Esophagus muscularis mucosa (tissue), 4 donors: ENCODE measurements at regions not wholly inside any gene's neighbourhood (a gene's known extent, or its start where the extent isn't known, plus 50 kb on each side); places are given as distances from the start of the nearest gene placed in this dataset.

Source experiments
- DNase-seq: peaks from one replicate; pipeline ENCODE4 v3.0.0-alpha.2; 2017; ENCODE audit errors: extremely low spot score
- H3K27ac ChIP-seq, 4 donors: fragments of 200-600 bp; sonication (generic); replicated peaks in 1 of 4; 1 replicate in 3 of 4; 2 replicates in 1 of 4; pipeline ENCODE4 v1.5.1; 2016 to 2019; ENCODE audit warnings: mild to moderate bottlenecking in 1 of 4
- H3K27me3 ChIP-seq, 4 donors: fragments of 200-600 bp; sonication (generic); one replicate each; pipeline versions ENCODE4 v1.5.1 to v1.6.0; 2016 to 2019
- H3K36me3 ChIP-seq, 4 donors: fragments of 200-600 bp; sonication (generic); one replicate each; pipeline ENCODE4 v1.5.1; 2016 to 2019
- H3K4me1 ChIP-seq, 4 donors: fragments of 200-600 bp; sonication (generic); one replicate each; pipeline ENCODE4 v1.5.1; 2016 to 2019
- H3K4me3 ChIP-seq, 4 donors: fragments of 200-600 bp; sonication (generic); 1 replicate in 2 of 4; 2 replicates in 2 of 4; pipeline ENCODE4 v1.5.1; 2016 to 2019; ENCODE audit warnings: mild to moderate bottlenecking in 4 of 4, moderate library complexity in 1 of 4
- H3K9me3 ChIP-seq, 4 donors: fragments of 200-600 bp; sonication (generic); 1 replicate in 3 of 4; 2 replicates in 1 of 4; pipeline ENCODE4 v1.5.1; 2016 to 2019
- EP300 ChIP-seq: sonication (generic); formaldehyde crosslinking; IDR thresholded peaks from one replicate; pipeline ENCODE4 v1.6.1; 2017; ENCODE audit warnings: antibody characterized with exemption
- POLR2A ChIP-seq: fragments of 450-650 bp; IDR thresholded peaks from one replicate; pipeline ENCODE4 v1.6.1; 2017; ENCODE audit warnings: antibody characterized with exemption, moderate library complexity, mild to moderate bottlenecking, low read depth
- POLR2AphosphoS5 ChIP-seq, 2 donors: sonication (generic); formaldehyde crosslinking; IDR thresholded peaks; one replicate each; pipeline ENCODE4 v1.6.1; 2017; ENCODE audit warnings: antibody characterized with exemption in 2 of 2
- WGBS: methylation state at CpG from one replicate; pipeline ENCODE4 v1.1.5; 2018; 5-methylcytosine and 5-hydroxymethylcytosine counted together
- intact Hi-C: fragments of 100-400 bp; cut with DNase I; formaldehyde crosslinking; loops from one replicate; pipeline ENCODE4 v1.15.1; 2023
- TF ChIP-seq, protein P1 (sequence below), 3 experiments: fragments of 200-600 bp in 2 of 3; fragments of 450-650 bp in 1 of 3; sonication (generic) in 2 of 3; IDR thresholded peaks; one replicate each; pipeline ENCODE4 v1.5.1; 2017 to 2019; ENCODE audit warnings: antibody characterized with exemption in 3 of 3, mild to moderate bottlenecking in 2 of 3, moderate library complexity in 1 of 3

DNA sequence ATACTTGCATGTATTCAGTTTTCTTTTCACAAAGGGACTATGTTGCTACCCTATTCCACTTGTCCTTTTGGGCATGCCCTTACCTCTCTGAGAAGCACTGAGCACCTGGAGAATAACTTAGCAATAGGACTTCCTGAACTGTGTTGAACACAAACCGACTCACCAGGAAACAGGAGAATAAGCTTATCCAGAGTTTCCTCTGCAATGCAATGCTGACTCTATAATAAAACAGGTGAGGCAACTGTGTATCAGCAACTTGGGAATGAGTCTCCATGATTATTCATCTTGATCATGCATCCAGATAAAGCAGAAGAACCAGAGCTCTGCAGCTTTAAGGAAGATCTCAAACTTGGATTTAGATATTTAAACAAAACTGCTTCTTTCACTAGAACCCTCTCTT lies 806.5 kb downstream of the IGSF11 start:
- TF ChIP-seq, protein P1, sequence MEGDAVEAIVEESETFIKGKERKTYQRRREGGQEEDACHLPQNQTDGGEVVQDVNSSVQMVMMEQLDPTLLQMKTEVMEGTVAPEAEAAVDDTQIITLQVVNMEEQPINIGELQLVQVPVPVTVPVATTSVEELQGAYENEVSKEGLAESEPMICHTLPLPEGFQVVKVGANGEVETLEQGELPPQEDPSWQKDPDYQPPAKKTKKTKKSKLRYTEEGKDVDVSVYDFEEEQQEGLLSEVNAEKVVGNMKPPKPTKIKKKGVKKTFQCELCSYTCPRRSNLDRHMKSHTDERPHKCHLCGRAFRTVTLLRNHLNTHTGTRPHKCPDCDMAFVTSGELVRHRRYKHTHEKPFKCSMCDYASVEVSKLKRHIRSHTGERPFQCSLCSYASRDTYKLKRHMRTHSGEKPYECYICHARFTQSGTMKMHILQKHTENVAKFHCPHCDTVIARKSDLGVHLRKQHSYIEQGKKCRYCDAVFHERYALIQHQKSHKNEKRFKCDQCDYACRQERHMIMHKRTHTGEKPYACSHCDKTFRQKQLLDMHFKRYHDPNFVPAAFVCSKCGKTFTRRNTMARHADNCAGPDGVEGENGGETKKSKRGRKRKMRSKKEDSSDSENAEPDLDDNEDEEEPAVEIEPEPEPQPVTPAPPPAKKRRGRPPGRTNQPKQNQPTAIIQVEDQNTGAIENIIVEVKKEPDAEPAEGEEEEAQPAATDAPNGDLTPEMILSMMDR (IDR thresholded peaks at IDR 0.05): no peak
- H3K4me1 ChIP-seq: no peaks in the 10 kb centered on the region
- no peak overlapping the region for H3K4me3 ChIP-seq
- WGBS: 68% methylated on average over 1 of the region's 1 CpG
- intact Hi-C loops: no loop called here
- H3K27ac ChIP-seq: no peak overlapping the region
- no peak for DNase-seq
- H3K27me3 ChIP-seq: no peaks in the 10 kb centered on the region
- no peaks in the 10 kb centered on the region for H3K36me3 ChIP-seq
- H3K9me3 ChIP-seq: no peaks in the 10 kb centered on the region

DNA sequence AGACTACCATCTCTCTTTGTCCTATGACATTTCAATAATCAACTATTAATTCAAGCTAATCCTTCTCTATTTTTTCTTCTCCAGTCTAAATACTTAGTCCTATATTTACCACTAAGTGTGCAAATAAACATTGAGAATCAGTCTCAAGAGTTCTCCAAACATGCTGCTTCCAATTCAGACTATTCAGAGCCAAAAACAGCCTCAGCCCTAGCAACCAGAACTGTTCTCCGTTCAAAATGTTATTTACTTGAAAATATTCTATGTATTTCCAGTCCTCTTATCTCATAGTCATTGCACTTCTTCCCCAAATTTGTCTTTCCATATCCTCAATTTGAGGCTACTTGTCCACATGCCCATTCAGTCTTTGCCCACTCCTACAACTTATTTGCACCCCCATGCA lies 805.5 kb downstream of the IGSF11 start:
- Histone ChIP-seq H3K27me3 (no peaks in the 10 kb centered on the region), H3K27ac (no peak overlapping the region), H3K4me1 (no peaks in the 10 kb centered on the region), H3K4me3 (no peak overlapping the region), H3K9me3 (no peaks in the 10 kb centered on the region), H3K36me3 (no peaks in the 10 kb centered on the region)
- DNase-seq: no peak
- intact Hi-C loops: no loop called here
- 65% methylated on average over 1 of the region's 1 CpG for WGBS
- TF ChIP-seq, protein P1 (IDR thresholded peaks at IDR 0.05): no peak
- TF ChIP-seq POLR2AphosphoS5 (IDR thresholded peaks at IDR 0.05): no peak
- no peak for TF ChIP-seq POLR2A
- TF ChIP-seq EP300: no peak

DNA sequence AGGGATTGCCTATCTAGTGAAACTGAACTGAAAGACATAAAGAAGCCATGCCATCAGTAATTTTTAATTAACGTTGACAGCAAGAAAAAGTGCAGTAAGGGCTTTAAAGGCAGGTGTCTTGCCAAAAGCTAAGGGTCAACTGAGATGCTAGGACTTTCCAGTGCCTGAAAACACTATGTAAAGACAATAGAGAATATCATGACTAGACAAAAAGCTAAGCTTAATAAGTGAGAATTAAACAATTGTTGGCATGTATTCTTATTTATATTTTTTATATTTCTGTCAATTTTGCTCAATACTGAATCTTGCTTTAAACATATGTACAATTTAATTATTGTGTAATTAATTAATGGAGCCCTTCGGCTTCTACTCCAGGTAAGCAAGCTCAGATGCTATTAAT lies 803.1 kb downstream of the IGSF11 start:
- H3K9me3 ChIP-seq: no peaks in the 10 kb centered on the region
- H3K4me3 ChIP-seq: no peak overlapping the region
- DNase-seq: no peak
- H3K4me1 ChIP-seq: no peaks in the 10 kb centered on the region
- WGBS: 33% methylated on average over 2 of the region's 2 CpGs
- H3K27ac ChIP-seq: no peak overlapping the region
- no peaks in the 10 kb centered on the region for H3K36me3 ChIP-seq
- H3K27me3 ChIP-seq: no peaks in the 10 kb centered on the region
- TF ChIP-seq, protein P1 (IDR thresholded peaks at IDR 0.05): no peak
- no peak for TF ChIP-seq POLR2AphosphoS5 (IDR thresholded peaks at IDR 0.05)
- TF ChIP-seq EP300: no peak
- no peak for TF ChIP-seq POLR2A
- intact Hi-C loops: no loop called here

DNA sequence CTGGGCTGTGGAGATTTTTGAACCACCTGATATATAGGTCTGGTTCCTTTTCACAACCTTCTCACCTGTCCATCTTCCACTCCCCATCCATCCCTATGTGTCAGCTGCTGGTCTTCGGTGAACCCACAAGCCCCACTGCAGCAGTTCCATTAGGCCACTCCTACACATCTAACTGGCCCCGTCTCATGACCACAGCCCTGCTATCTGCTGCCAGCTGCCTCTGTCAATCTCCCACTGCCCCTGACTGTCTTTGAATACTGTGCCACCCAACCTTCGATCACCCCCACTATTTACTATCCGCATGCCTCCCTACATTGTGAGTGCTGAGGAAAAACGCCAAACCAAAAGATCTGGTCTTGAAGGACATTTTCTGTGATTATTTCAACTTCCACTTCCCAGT lies 795.4 kb downstream of the IGSF11 start:
- 91% methylated on average over 5 of the region's 5 CpGs for WGBS
- TF ChIP-seq POLR2AphosphoS5 (IDR thresholded peaks at IDR 0.05) (no peak), POLR2A (no peak), EP300 (no peak)
- TF ChIP-seq, protein P1 (IDR thresholded peaks at IDR 0.05): no peak
- H3K36me3 ChIP-seq: no peaks in the 10 kb centered on the region
- intact Hi-C loops: no loop called here
- H3K9me3 ChIP-seq: no peaks in the 10 kb centered on the region
- H3K27me3 ChIP-seq: no peaks in the 10 kb centered on the region
- no peak for DNase-seq
- no peaks in the 10 kb centered on the region for H3K4me1 ChIP-seq
- H3K4me3 ChIP-seq: no peak overlapping the region
- H3K27ac ChIP-seq: no peak overlapping the region

DNA sequence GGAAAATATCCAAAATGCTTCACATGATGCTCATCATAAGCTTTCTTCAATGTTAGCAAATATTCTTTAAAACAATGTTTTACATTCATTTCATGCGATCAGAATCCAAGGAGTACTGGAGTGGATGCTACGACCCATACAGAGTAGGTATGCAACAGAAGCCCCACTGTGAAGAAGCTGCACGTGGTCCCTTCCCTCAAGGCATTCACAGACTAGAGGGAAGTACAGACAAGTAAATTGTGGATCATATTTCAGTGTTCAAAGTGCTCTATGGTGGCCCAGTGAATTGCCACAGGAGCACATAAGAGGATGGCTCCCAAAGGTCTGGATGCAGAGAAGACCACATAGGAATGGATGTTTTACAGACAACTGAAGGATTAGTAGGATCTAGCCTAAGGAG lies 789.9 kb downstream of the IGSF11 start:
- TF ChIP-seq POLR2A (no peak), EP300 (no peak), POLR2AphosphoS5 (IDR thresholded peaks at IDR 0.05) (no peak)
- TF ChIP-seq, protein P1 (IDR thresholded peaks at IDR 0.05): no peak
- Histone ChIP-seq H3K36me3 (no peaks in the 10 kb centered on the region), H3K9me3 (no peaks in the 10 kb centered on the region), H3K4me3 (no peak overlapping the region), H3K27me3 (no peaks in the 10 kb centered on the region), H3K27ac (no peak overlapping the region), H3K4me1 (no peaks in the 10 kb centered on the region)
- intact Hi-C loops: no loop called here
- WGBS: 63% methylated on average over 3 of the region's 3 CpGs
- no peak for DNase-seq
